CD14-positive monocyte (primary cell): ENCODE measurements at regions not wholly inside any gene's neighbourhood (a gene's known extent, or its start where the extent isn't known, plus 50 kb on each side); places are given as distances from the start of the nearest gene placed in this dataset.

Source experiments
- DNase-seq, 3 donors: peaks; one replicate each; pipeline ENCODE4 v3.0.0-alpha.2; 2011 to 2022
- H2AFZ ChIP-seq: 2 replicates; pipeline ENCODE4 v1.6.0; 2012; ENCODE audit warnings: mild to moderate bottlenecking, low read depth, low read length, inconsistent platforms; ENCODE audit not compliant: insufficient read depth, poor library complexity, severe bottlenecking
- H3K27ac ChIP-seq, 2 donors: 1 replicate in 1 of 2; 2 replicates in 1 of 2; pipeline ENCODE4 v1.5.1; 2012 to 2013; ENCODE audit warnings: low read length in 2 of 2, control low read depth in 1 of 2, inconsistent platforms in 1 of 2, low read depth in 1 of 2, mild to moderate bottlenecking in 1 of 2
- H3K27me3 ChIP-seq, 2 donors: one replicate each; pipeline versions ENCODE4 v1.6.0 to v1.6.1; 2011 to 2013; ENCODE audit warnings: low read length in 2 of 2; ENCODE audit not compliant: control insufficient read depth in 2 of 2, insufficient read depth in 2 of 2
- H3K36me3 ChIP-seq, 2 donors: replicated peaks in 1 of 2; 1 replicate in 1 of 2; 2 replicates in 1 of 2; pipeline versions ENCODE4 v1.5.1 to v1.6.1; 2012 to 2013; ENCODE audit warnings: low read length in 2 of 2, control low read depth in 1 of 2, inconsistent platforms in 1 of 2, mild to moderate bottlenecking in 1 of 2; ENCODE audit not compliant: insufficient read depth in 2 of 2, control insufficient read depth in 1 of 2
- H3K4me1 ChIP-seq, 2 donors: 1 replicate in 1 of 2; 2 replicates in 1 of 2; pipeline versions ENCODE4 v1.5.1 to v1.6.1; 2012 to 2013; ENCODE audit warnings: low read length in 2 of 2, control low read depth in 1 of 2, inconsistent platforms in 1 of 2, mild to moderate bottlenecking in 1 of 2, moderate library complexity in 1 of 2; ENCODE audit not compliant: insufficient read depth in 2 of 2, control insufficient read depth in 1 of 2
- H3K4me2 ChIP-seq: replicated peaks from 2 replicates; pipeline ENCODE3; 2012; ENCODE audit warnings: low read length, moderate library complexity, mild to moderate bottlenecking; ENCODE audit not compliant: poor library complexity, severe bottlenecking; ENCODE audit errors: extremely low read depth
- H3K4me3 ChIP-seq, 3 experiments: fragments of 200-600 bp in 1 of 3; sonication (generic) in 1 of 3; replicated peaks in 1 of 3; 1 replicate in 2 of 3; 2 replicates in 1 of 3; pipeline ENCODE4 v1.5.1; 2011 to 2013; ENCODE audit warnings: low read length in 3 of 3, mild to moderate bottlenecking in 3 of 3, control low read depth in 2 of 3, low read depth in 2 of 3, inconsistent platforms in 1 of 3, moderate library complexity in 1 of 3
- H3K79me2 ChIP-seq: 2 replicates; pipeline ENCODE4 v1.6.0; 2012; ENCODE audit warnings: mild to moderate bottlenecking, control low read depth, inconsistent platforms, low read length, moderate library complexity; ENCODE audit not compliant: insufficient read depth
- H3K9ac ChIP-seq: 2 replicates; pipeline ENCODE4 v1.6.0; 2017; ENCODE audit warnings: low read length, mild to moderate bottlenecking; ENCODE audit not compliant: insufficient read depth, poor library complexity, severe bottlenecking
- H3K9me3 ChIP-seq, 2 donors: replicated peaks in 1 of 2; 1 replicate in 1 of 2; 2 replicates in 1 of 2; pipeline versions ENCODE4 v1.5.1 to v1.6.1; 2012 to 2013; ENCODE audit warnings: low read length in 2 of 2, control low read depth in 1 of 2; ENCODE audit not compliant: control insufficient read depth in 1 of 2, insufficient read depth in 1 of 2
- H4K20me1 ChIP-seq: 2 replicates; pipeline ENCODE4 v1.6.0; 2012; ENCODE audit warnings: mild to moderate bottlenecking, low read length, control low read depth, moderate library complexity; ENCODE audit not compliant: insufficient read depth
- H3K27ac Mint-ChIP-seq, 7 donors: one replicate each; pipeline ENCODE4 v1.8.0; 2020; ENCODE audit warnings: mild to moderate bottlenecking in 7 of 7, mixed read lengths in 7 of 7, moderate library complexity in 6 of 7, inconsistent platforms in 2 of 7
- H3K27me3 Mint-ChIP-seq, 3 donors: one replicate each; pipeline ENCODE4 v1.8.0; 2021 to 2022; ENCODE audit warnings: low read depth in 3 of 3, mild to moderate bottlenecking in 3 of 3, mixed read lengths in 3 of 3, moderate library complexity in 3 of 3, inconsistent platforms in 1 of 3
- H3K36me3 Mint-ChIP-seq, 2 donors: one replicate each; pipeline ENCODE4 v1.8.0; 2020; ENCODE audit warnings: mixed read lengths in 2 of 2, inconsistent platforms in 1 of 2, mild to moderate bottlenecking in 1 of 2
- H3K4me1 Mint-ChIP-seq: one replicate; pipeline ENCODE4 v1.8.0; 2020; ENCODE audit warnings: mild to moderate bottlenecking, mixed read lengths
- H3K4me3 Mint-ChIP-seq, 2 donors: one replicate each; pipeline ENCODE4 v1.8.0; 2020; ENCODE audit warnings: mild to moderate bottlenecking in 2 of 2, mixed read lengths in 2 of 2, moderate library complexity in 1 of 2
- H3K9me3 Mint-ChIP-seq, 7 donors: one replicate each; pipeline ENCODE4 v1.8.0; 2020 to 2022; ENCODE audit warnings: mixed read lengths in 7 of 7, mild to moderate bottlenecking in 6 of 7, moderate library complexity in 6 of 7, inconsistent platforms in 2 of 7
- CTCF ChIP-seq: fragments of 200-600 bp; IDR thresholded peaks from one replicate; pipeline ENCODE4 v1.8.0; 2022; ENCODE audit warnings: antibody characterized with exemption, mild to moderate bottlenecking
- WGBS: methylation state at CpG from one replicate; pipeline ENCODE4 v1.1.5; 2013; ENCODE audit warnings: missing lambda C conversion rate; ENCODE audit not compliant: insufficient coverage; 5-methylcytosine and 5-hydroxymethylcytosine counted together
- intact Hi-C, 2 donors: fragments of 100-400 bp; cut with micrococcal nuclease; formaldehyde crosslinking; loops; one replicate each; pipeline versions ENCODE4 v1.15.0 to v1.15.1; 2023

- no peak overlapping the region for H3K4me3 Mint-ChIP-seq
- intact Hi-C loops: no loop called here
- Histone ChIP-seq H3K4me2 (no peak overlapping the region), H3K36me3 (no peaks in the 10 kb centered on the region), H3K79me2 (no peaks in the 10 kb centered on the region), H4K20me1 (no peaks in the 10 kb centered on the region), H3K9ac (no peak overlapping the region), H3K4me1 (no peaks in the 10 kb centered on the region), H3K27me3 (no peaks in the 10 kb centered on the region), H3K27ac (no peak overlapping the region), H3K4me3 (no peak overlapping the region), H2AFZ (no peak overlapping the region), H3K9me3 (no peaks in the 10 kb centered on the region)
- peaks cover 5 to 11% (median 9%) of the 10 kb centered on the region in 3 donors for H3K27me3 Mint-ChIP-seq
- WGBS: 94% methylated on average over 7 of the region's 8 CpGs
- H3K27ac Mint-ChIP-seq: no peak overlapping the region
- TF ChIP-seq CTCF: no peak
- H3K36me3 Mint-ChIP-seq: no peaks in the 10 kb centered on the region
- H3K9me3 Mint-ChIP-seq: peaks cover 0 to 3% (median 0%) of the 10 kb centered on the region in 7 donors
- no peaks in the 10 kb centered on the region for H3K4me1 Mint-ChIP-seq
- no peak for DNase-seq
These were observed 497.0 kb downstream of the CDH26 start for GRCh38 chr20:60455272-60455671.

DNA sequence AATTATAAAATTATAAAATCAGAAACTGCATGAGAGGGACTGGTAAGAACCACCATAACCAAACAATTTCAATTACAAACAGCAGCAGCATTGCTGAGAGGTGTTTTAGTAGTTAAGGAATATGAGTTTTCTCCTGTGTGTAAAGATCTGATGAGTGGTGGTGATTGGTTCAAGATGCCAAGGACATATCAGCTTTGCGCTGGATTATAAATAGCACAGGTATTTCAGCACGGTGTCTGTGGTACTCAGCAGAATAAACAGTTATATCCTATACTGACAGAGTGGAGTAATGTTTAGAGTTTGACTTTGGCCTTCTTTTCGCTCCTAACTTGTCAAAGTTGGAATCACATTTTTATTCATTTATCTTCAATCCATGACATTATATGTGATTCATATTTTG is 501.0 kb downstream of the CDH26 start:
- Histone ChIP-seq H4K20me1 (no peaks in the 10 kb centered on the region), H3K9me3 (no peaks in the 10 kb centered on the region), H3K4me2 (no peak overlapping the region), H3K27me3 (no peaks in the 10 kb centered on the region), H3K9ac (no peak overlapping the region), H3K4me3 (no peak overlapping the region), H3K27ac (no peak overlapping the region), H2AFZ (no peak overlapping the region), H3K79me2 (no peaks in the 10 kb centered on the region), H3K4me1 (no peaks in the 10 kb centered on the region), H3K36me3 (no peaks in the 10 kb centered on the region)
- intact Hi-C loops: no loop called here
- TF ChIP-seq CTCF: no peak
- no peak for DNase-seq
- no peak overlapping the region for H3K4me3 Mint-ChIP-seq
- no peaks in the 10 kb centered on the region for H3K36me3 Mint-ChIP-seq
- no CpG with 5 or more reads among the region's 3 CpGs for WGBS
- no peaks in the 10 kb centered on the region for H3K4me1 Mint-ChIP-seq
- H3K9me3 Mint-ChIP-seq: peaks cover 0 to 5% (median 0%) of the 10 kb centered on the region in 7 donors
- no peak overlapping the region for H3K27ac Mint-ChIP-seq
- H3K27me3 Mint-ChIP-seq: peaks cover 7 to 11% (median 8%) of the 10 kb centered on the region in 3 donors
